ENCODE measurements at regions not wholly inside any gene's neighbourhood (a gene's known extent, or its start where the extent isn't known, plus 50 kb on each side); places are given as distances from the start of the nearest gene placed in this dataset.

DNA sequence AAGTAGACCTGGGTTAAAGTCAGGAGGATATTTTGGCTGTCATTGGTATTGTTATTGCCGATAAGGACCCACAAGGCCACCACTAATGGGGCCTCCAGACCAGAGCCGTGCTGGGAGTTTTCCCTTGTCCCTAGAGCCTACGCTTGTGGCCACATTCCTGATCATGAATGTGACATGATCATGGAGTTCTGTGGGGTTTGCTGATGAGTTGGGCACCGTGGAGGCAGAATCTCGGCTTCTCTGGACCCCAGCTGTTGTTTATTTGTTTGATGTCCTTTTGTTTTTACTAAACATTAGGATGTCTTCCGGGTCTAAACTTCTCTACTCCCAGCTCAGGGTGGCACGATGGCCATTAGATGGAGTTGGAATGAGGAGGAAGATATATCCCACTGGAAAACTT is 74.9 kb upstream of the TMPRSS2 start:
- TF ChIP-seq CTCF (IDR thresholded peaks at IDR 0.05) (no peak), POLR2A (IDR thresholded peaks at IDR 0.05) (no peak), POLR2AphosphoS5 (IDR thresholded peaks at IDR 0.05) (no peak)
